ENCODE measurements at regions not wholly inside any gene's neighbourhood (a gene's known extent, or its start where the extent isn't known, plus 50 kb on each side); places are given as distances from the start of the nearest gene placed in this dataset.

DNA sequence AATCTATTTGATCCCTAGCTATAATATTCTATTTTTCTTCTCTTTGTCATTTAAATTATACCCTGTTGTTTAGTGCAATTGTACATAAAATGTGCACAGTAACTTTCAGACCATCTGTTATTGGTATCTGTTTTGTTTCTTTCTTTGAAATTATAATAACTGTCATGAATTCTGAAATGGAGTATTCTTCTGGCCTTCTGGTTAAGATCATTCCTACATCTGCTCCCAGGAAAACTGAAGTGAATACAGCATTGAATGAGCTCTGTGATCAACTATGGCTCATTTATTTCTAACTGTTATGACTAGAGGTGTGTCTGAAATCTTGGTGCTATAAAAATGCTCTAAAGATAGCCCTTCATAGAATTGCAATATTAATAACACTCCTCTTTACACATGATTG is 788.4 kb upstream of the TMEFF2 start:
- Histone ChIP-seq H3K36me3 (ENCODE audit: insufficient read depth, low read length) (no peaks in the 10 kb centered on the region), H2AFZ (ENCODE audit: low read length) (no peak overlapping the region), H3K79me2 (ENCODE audit: insufficient read depth, low read length) (no peaks in the 10 kb centered on the region), H3K4me1 (ENCODE audit: insufficient read depth, low read length, poor library complexity, severe bottlenecking) (no peaks in the 10 kb centered on the region), H3K4me2 (ENCODE audit: low read depth, low read length, poor library complexity, severe bottlenecking) (no peak overlapping the region), H3K4me3 (ENCODE audit: low read length, poor library complexity, severe bottlenecking) (no peak overlapping the region), H4K20me1 (ENCODE audit: insufficient read depth, low read length, poor library complexity, severe bottlenecking) (no peaks in the 10 kb centered on the region), H3K27me3 (ENCODE audit: insufficient read depth, low read length, poor library complexity, severe bottlenecking) (no peaks in the 10 kb centered on the region), H3F3A (ENCODE audit: low read depth) (no peaks in the 10 kb centered on the region), H3K9me2 (replicated peaks; ENCODE audit: low read depth, low read length) (no peaks in the 10 kb centered on the region), H3K9ac (ENCODE audit: low read depth, low read length, poor library complexity, severe bottlenecking) (no peak overlapping the region), H3K9me3 (ENCODE audit: insufficient read depth, low read depth, low read length) (no peaks in the 10 kb centered on the region)
- TF ChIP-seq, protein P1, sequence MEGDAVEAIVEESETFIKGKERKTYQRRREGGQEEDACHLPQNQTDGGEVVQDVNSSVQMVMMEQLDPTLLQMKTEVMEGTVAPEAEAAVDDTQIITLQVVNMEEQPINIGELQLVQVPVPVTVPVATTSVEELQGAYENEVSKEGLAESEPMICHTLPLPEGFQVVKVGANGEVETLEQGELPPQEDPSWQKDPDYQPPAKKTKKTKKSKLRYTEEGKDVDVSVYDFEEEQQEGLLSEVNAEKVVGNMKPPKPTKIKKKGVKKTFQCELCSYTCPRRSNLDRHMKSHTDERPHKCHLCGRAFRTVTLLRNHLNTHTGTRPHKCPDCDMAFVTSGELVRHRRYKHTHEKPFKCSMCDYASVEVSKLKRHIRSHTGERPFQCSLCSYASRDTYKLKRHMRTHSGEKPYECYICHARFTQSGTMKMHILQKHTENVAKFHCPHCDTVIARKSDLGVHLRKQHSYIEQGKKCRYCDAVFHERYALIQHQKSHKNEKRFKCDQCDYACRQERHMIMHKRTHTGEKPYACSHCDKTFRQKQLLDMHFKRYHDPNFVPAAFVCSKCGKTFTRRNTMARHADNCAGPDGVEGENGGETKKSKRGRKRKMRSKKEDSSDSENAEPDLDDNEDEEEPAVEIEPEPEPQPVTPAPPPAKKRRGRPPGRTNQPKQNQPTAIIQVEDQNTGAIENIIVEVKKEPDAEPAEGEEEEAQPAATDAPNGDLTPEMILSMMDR (conservative IDR thresholded peaks at IDR 0.05; ENCODE audit: low read length), result no peak
- TF ChIP-seq EZH2phosphoT487 (IDR thresholded peaks at IDR 0.05; ENCODE audit: borderline replicate concordance), result no peak

GRCh38 chr2:192978395-192978794 is 783.7 kb upstream of the TMEFF2 start:
- Histone ChIP-seq H3K27me3 (ENCODE audit: insufficient read depth, low read length, poor library complexity, severe bottlenecking) (no peaks in the 10 kb centered on the region), H3K9ac (ENCODE audit: low read depth, low read length, poor library complexity, severe bottlenecking) (no peak overlapping the region), H3F3A (ENCODE audit: low read depth) (no peaks in the 10 kb centered on the region), H3K79me2 (ENCODE audit: insufficient read depth, low read length) (no peaks in the 10 kb centered on the region), H3K4me2 (ENCODE audit: low read depth, low read length, poor library complexity, severe bottlenecking) (no peak overlapping the region), H3K4me3 (ENCODE audit: low read length, poor library complexity, severe bottlenecking) (no peak overlapping the region), H3K9me2 (replicated peaks; ENCODE audit: low read depth, low read length) (no peaks in the 10 kb centered on the region), H3K4me1 (ENCODE audit: insufficient read depth, low read length, poor library complexity, severe bottlenecking) (no peaks in the 10 kb centered on the region), H2AFZ (ENCODE audit: low read length) (no peak overlapping the region), H3K9me3 (ENCODE audit: insufficient read depth, low read depth, low read length) (no peaks in the 10 kb centered on the region), H3K36me3 (ENCODE audit: insufficient read depth, low read length) (no peaks in the 10 kb centered on the region), H4K20me1 (ENCODE audit: insufficient read depth, low read length, poor library complexity, severe bottlenecking) (no peaks in the 10 kb centered on the region)
- TF ChIP-seq, protein P1 (conservative IDR thresholded peaks at IDR 0.05; ENCODE audit: low read length), result no peak
- TF ChIP-seq EZH2phosphoT487 (IDR thresholded peaks at IDR 0.05; ENCODE audit: borderline replicate concordance), result no peak

- Histone ChIP-seq H3F3A (ENCODE audit: low read depth) (no peaks in the 10 kb centered on the region), H2AFZ (ENCODE audit: low read length) (no peak overlapping the region), H3K9me3 (ENCODE audit: insufficient read depth, low read depth, low read length) (no peaks in the 10 kb centered on the region), H4K20me1 (ENCODE audit: insufficient read depth, low read length, poor library complexity, severe bottlenecking) (no peaks in the 10 kb centered on the region), H3K4me3 (ENCODE audit: low read length, poor library complexity, severe bottlenecking) (no peak overlapping the region), H3K79me2 (ENCODE audit: insufficient read depth, low read length) (no peaks in the 10 kb centered on the region), H3K27me3 (ENCODE audit: insufficient read depth, low read length, poor library complexity, severe bottlenecking) (no peaks in the 10 kb centered on the region), H3K9me2 (replicated peaks; ENCODE audit: low read depth, low read length) (no peaks in the 10 kb centered on the region), H3K4me2 (ENCODE audit: low read depth, low read length, poor library complexity, severe bottlenecking) (no peak overlapping the region), H3K9ac (ENCODE audit: low read depth, low read length, poor library complexity, severe bottlenecking) (no peak overlapping the region), H3K36me3 (ENCODE audit: insufficient read depth, low read length) (no peaks in the 10 kb centered on the region), H3K4me1 (ENCODE audit: insufficient read depth, low read length, poor library complexity, severe bottlenecking) (no peaks in the 10 kb centered on the region)
- no peak for TF ChIP-seq EZH2phosphoT487 (IDR thresholded peaks at IDR 0.05; ENCODE audit: borderline replicate concordance)
- TF ChIP-seq, protein P1 (conservative IDR thresholded peaks at IDR 0.05; ENCODE audit: low read length), result no peak
Measured at GRCh38 chr2:192971981-192972380, 777.2 kb upstream of the TMEFF2 start.
